Eye (tissue), 1 donor: ENCODE measurements at regions not wholly inside any gene's neighbourhood (a gene's known extent, or its start where the extent isn't known, plus 50 kb on each side); places are given as distances from the start of the nearest gene placed in this dataset.
"Not testable (repeated sequence)": the region's sequence is repeated elsewhere in the genome, so short reads cannot be mapped to it uniquely, and the experiment has no call there.

Source experiments
- DNase-seq: peaks from one replicate; pipeline ENCODE4 v3.0.0-alpha.2; 2015

- DNase-seq = no peak
Observed at GRCh38 chr4:108453366-108453765, 167.0 kb upstream of the RPL34 start.

GRCh38 chr4:108450236-108450898, 170.0 kb upstream of the RPL34 start:
- no peak for DNase-seq

- DNase-seq = no peak
Observed at GRCh38 chr4:108449129-108449528, 171.2 kb upstream of the RPL34 start.

- no peak for DNase-seq
Observed at GRCh38 chr4:108446556-108446955, 173.8 kb upstream of the RPL34 start.

GRCh38 chr4:108445716-108446115, 174.7 kb upstream of the RPL34 start:
- no peak for DNase-seq

GRCh38 chr4:108443585-108443984, 176.8 kb upstream of the RPL34 start:
- DNase-seq = no peak

GRCh38 chr4:108433832-108434231, 186.5 kb upstream of the RPL34 start:
- DNase-seq = peak; percentile 2

GRCh38 chr4:108433394-108433793, 187.0 kb upstream of the RPL34 start:
- not testable (repeated sequence) for DNase-seq

- no peak for DNase-seq
Observed at GRCh38 chr4:108432418-108432817, 188.0 kb upstream of the RPL34 start.

GRCh38 chr4:108431986-108432385, 188.4 kb upstream of the RPL34 start:
- DNase-seq = no peak

- DNase-seq = no peak
Observed at GRCh38 chr4:108430921-108431320, 189.5 kb upstream of the RPL34 start.

GRCh38 chr4:108429662-108430061, 190.7 kb upstream of the RPL34 start:
- no peak for DNase-seq

- DNase-seq = no peak
Observed at GRCh38 chr4:108428923-108429322, 191.5 kb upstream of the RPL34 start.

- no peak for DNase-seq
Observed at GRCh38 chr4:108427946-108428485, 192.4 kb upstream of the RPL34 start.

GRCh38 chr4:108426493-108426892, 193.9 kb upstream of the RPL34 start:
- no peak for DNase-seq

GRCh38 chr4:108425988-108426387, 194.4 kb upstream of the RPL34 start:
- no peak for DNase-seq

- no peak for DNase-seq
Observed at GRCh38 chr4:108417923-108418322, 202.5 kb upstream of the RPL34 start.

GRCh38 chr4:108416831-108417230, 203.5 kb upstream of the RPL34 start:
- no peak for DNase-seq

- DNase-seq = no peak
Observed at GRCh38 chr4:108415389-108415788, 205.0 kb upstream of the RPL34 start.

GRCh38 chr4:108411836-108412235, 208.5 kb upstream of the RPL34 start:
- DNase-seq = no peak

- DNase-seq = not testable (repeated sequence)
Observed at GRCh38 chr4:108409691-108410090, 210.7 kb upstream of the RPL34 start.

- DNase-seq = no peak
Observed at GRCh38 chr4:108405586-108405985, 214.8 kb upstream of the RPL34 start.

GRCh38 chr4:108400309-108400708, 220.1 kb upstream of the RPL34 start:
- DNase-seq = no peak

GRCh38 chr4:108399610-108400265, 220.6 kb upstream of the RPL34 start:
- no peak for DNase-seq

GRCh38 chr4:108398836-108399235, 221.5 kb upstream of the RPL34 start:
- DNase-seq = no peak
